ENCODE measurements at regions not wholly inside any gene's neighbourhood (a gene's known extent, or its start where the extent isn't known, plus 50 kb on each side); places are given as distances from the start of the nearest gene placed in this dataset.
"Not testable (repeated sequence)": the region's sequence is repeated elsewhere in the genome, so short reads cannot be mapped to it uniquely, and the experiment has no call there.

GRCh38 chr12:73659802-73660201 lies 877.8 kb upstream of the ATXN7L3B start:
- Histone ChIP-seq H4K20me1 (ENCODE audit: insufficient read depth) (no peaks in the 10 kb centered on the region), H3K36me3 (ENCODE audit: low read depth) (no peaks in the 10 kb centered on the region), H3K27ac (no peak overlapping the region), H3K9ac (no peak overlapping the region), H3K79me2 (ENCODE audit: insufficient read depth) (no peaks in the 10 kb centered on the region), H2AFZ (no peak overlapping the region), H3K9me3 (ENCODE audit: low read depth) (no peaks in the 10 kb centered on the region), H3K9me2 (ENCODE audit: insufficient read depth) (no peaks in the 10 kb centered on the region), H3K4me2 (ENCODE audit: unreplicated experiment) (no peak overlapping the region), H3K4me3 (no peak overlapping the region), H3F3A (ENCODE audit: insufficient read depth) (no peaks in the 10 kb centered on the region), H3K4me1 (ENCODE audit: insufficient read depth) (no peaks in the 10 kb centered on the region), H3K27me3 (replicated peaks; ENCODE audit: insufficient read depth) (no peaks in the 10 kb centered on the region)
- TF ChIP-seq EZH2phosphoT487 (IDR thresholded peaks at IDR 0.05; ENCODE audit: insufficient read depth, low read depth) (no peak), EZH2 (IDR thresholded peaks at IDR 0.05; ENCODE audit: insufficient read depth, poor library complexity, severe bottlenecking) (no peak)
- WGBS, 2 experiments (ENCODE audit: low coverage in 1 of 2, low lambda C conversion rate in 2 of 2, missing lambda C conversion rate in 2 of 2), result 0 to 9% methylated on average over 1 of the region's 1 CpG
- in situ Hi-C loops (cut with MboI), result no loop called here
- DNase-seq, result no peak

GRCh38 chr12:73665193-73665592 lies 872.4 kb upstream of the ATXN7L3B start:
- no peak overlapping the region for H3K4me2 ChIP-seq (ENCODE audit: unreplicated experiment)
- H3K4me1 ChIP-seq (ENCODE audit: insufficient read depth), result no peaks in the 10 kb centered on the region
- no peak for TF ChIP-seq EZH2phosphoT487 (IDR thresholded peaks at IDR 0.05; ENCODE audit: insufficient read depth, low read depth)
- no peak for TF ChIP-seq EZH2 (IDR thresholded peaks at IDR 0.05; ENCODE audit: insufficient read depth, poor library complexity, severe bottlenecking)
- DNase-seq, result no peak
- H3K27ac ChIP-seq, result no peak overlapping the region
- no peak overlapping the region for H2AFZ ChIP-seq
- H3F3A ChIP-seq (ENCODE audit: insufficient read depth), result no peaks in the 10 kb centered on the region
- H3K4me3 ChIP-seq, result no peak overlapping the region
- H3K79me2 ChIP-seq (ENCODE audit: insufficient read depth), result no peaks in the 10 kb centered on the region
- 43 to 63% methylated on average over 9 to 16 of the region's 16 CpGs for WGBS, 2 experiments (ENCODE audit: low coverage in 1 of 2, low lambda C conversion rate in 2 of 2, missing lambda C conversion rate in 2 of 2)
- no peaks in the 10 kb centered on the region for H3K9me2 ChIP-seq (ENCODE audit: insufficient read depth)
- H4K20me1 ChIP-seq (ENCODE audit: insufficient read depth), result no peaks in the 10 kb centered on the region
- in situ Hi-C loops (cut with MboI), result no loop called here
- no peak overlapping the region for H3K9ac ChIP-seq
- no peaks in the 10 kb centered on the region for H3K36me3 ChIP-seq (ENCODE audit: low read depth)
- H3K9me3 ChIP-seq (ENCODE audit: low read depth), result no peaks in the 10 kb centered on the region
- H3K27me3 ChIP-seq (replicated peaks; ENCODE audit: insufficient read depth), result no peaks in the 10 kb centered on the region

- H3K9me2 ChIP-seq (ENCODE audit: insufficient read depth); H3K36me3 ChIP-seq (ENCODE audit: low read depth); in situ Hi-C loops (cut with MboI); H3K4me3 ChIP-seq; H3K9me3 ChIP-seq (ENCODE audit: low read depth); H3K4me1 ChIP-seq (ENCODE audit: insufficient read depth); H3K27ac ChIP-seq; DNase-seq; H3K27me3 ChIP-seq (replicated peaks; ENCODE audit: insufficient read depth); H3F3A ChIP-seq (ENCODE audit: insufficient read depth); H4K20me1 ChIP-seq (ENCODE audit: insufficient read depth); H3K79me2 ChIP-seq (ENCODE audit: insufficient read depth); H2AFZ ChIP-seq; H3K9ac ChIP-seq; H3K4me2 ChIP-seq (ENCODE audit: unreplicated experiment): not testable (repeated sequence)
- WGBS, 2 experiments (ENCODE audit: low coverage in 1 of 2, low lambda C conversion rate in 2 of 2, missing lambda C conversion rate in 2 of 2), result 11 to 13% methylated on average over 3 of the region's 3 CpGs
These were observed 866.1 kb upstream of the ATXN7L3B start for GRCh38 chr12:73671550-73671949.

- Histone ChIP-seq H4K20me1 (ENCODE audit: insufficient read depth) (no peaks in the 10 kb centered on the region), H3K4me3 (no peak overlapping the region), H3F3A (ENCODE audit: insufficient read depth) (no peaks in the 10 kb centered on the region), H3K9me3 (ENCODE audit: low read depth) (peaks cover 6% of the 10 kb centered on the region), H3K4me1 (ENCODE audit: insufficient read depth) (no peaks in the 10 kb centered on the region), H3K9me2 (ENCODE audit: insufficient read depth) (no peaks in the 10 kb centered on the region), H3K79me2 (ENCODE audit: insufficient read depth) (no peaks in the 10 kb centered on the region), H3K27me3 (replicated peaks; ENCODE audit: insufficient read depth) (no peaks in the 10 kb centered on the region), H3K27ac (no peak overlapping the region), H3K4me2 (ENCODE audit: unreplicated experiment) (no peak overlapping the region), H3K9ac (no peak overlapping the region), H2AFZ (no peak overlapping the region), H3K36me3 (ENCODE audit: low read depth) (no peaks in the 10 kb centered on the region)
- TF ChIP-seq EZH2 (IDR thresholded peaks at IDR 0.05; ENCODE audit: insufficient read depth, poor library complexity, severe bottlenecking) (no peak), EZH2phosphoT487 (IDR thresholded peaks at IDR 0.05; ENCODE audit: insufficient read depth, low read depth) (no peak)
- WGBS, 2 experiments (ENCODE audit: low coverage in 1 of 2, low lambda C conversion rate in 2 of 2, missing lambda C conversion rate in 2 of 2), result 8 to 12% methylated on average over 4 of the region's 4 CpGs
- in situ Hi-C loops (cut with MboI), result no loop called here
- no peak for DNase-seq
These were observed 859.9 kb upstream of the ATXN7L3B start for GRCh38 chr12:73677520-73678291.

GRCh38 chr12:73678335-73678734 lies 859.3 kb upstream of the ATXN7L3B start:
- WGBS, 2 experiments (ENCODE audit: low coverage in 1 of 2, low lambda C conversion rate in 2 of 2, missing lambda C conversion rate in 2 of 2), result 40 to 42% methylated on average over 3 of the region's 3 CpGs
- no peak overlapping the region for H3K4me2 ChIP-seq (ENCODE audit: unreplicated experiment)
- H3K79me2 ChIP-seq (ENCODE audit: insufficient read depth), result no peaks in the 10 kb centered on the region
- H4K20me1 ChIP-seq (ENCODE audit: insufficient read depth), result no peaks in the 10 kb centered on the region
- H3K36me3 ChIP-seq (ENCODE audit: low read depth), result no peaks in the 10 kb centered on the region
- no peak overlapping the region for H3K9ac ChIP-seq
- no peaks in the 10 kb centered on the region for H3K9me2 ChIP-seq (ENCODE audit: insufficient read depth)
- H3K4me1 ChIP-seq (ENCODE audit: insufficient read depth), result no peaks in the 10 kb centered on the region
- in situ Hi-C loops (cut with MboI), result no loop called here
- no peak for TF ChIP-seq EZH2phosphoT487 (IDR thresholded peaks at IDR 0.05; ENCODE audit: insufficient read depth, low read depth)
- TF ChIP-seq EZH2 (IDR thresholded peaks at IDR 0.05; ENCODE audit: insufficient read depth, poor library complexity, severe bottlenecking), result no peak
- H2AFZ ChIP-seq, result no peak overlapping the region
- peaks cover 6% of the 10 kb centered on the region for H3K9me3 ChIP-seq (ENCODE audit: low read depth)
- H3F3A ChIP-seq (ENCODE audit: insufficient read depth), result no peaks in the 10 kb centered on the region
- no peak overlapping the region for H3K27ac ChIP-seq
- DNase-seq, result no peak
- no peaks in the 10 kb centered on the region for H3K27me3 ChIP-seq (replicated peaks; ENCODE audit: insufficient read depth)
- no peak overlapping the region for H3K4me3 ChIP-seq

Measured in GM23248 (cell line).